CD4-positive, alpha-beta T cell (primary cell): ENCODE measurements at regions not wholly inside any gene's neighbourhood (a gene's known extent, or its start where the extent isn't known, plus 50 kb on each side); places are given as distances from the start of the nearest gene placed in this dataset.

ENCODE experiments used
- ATAC-seq: fragments of 200-7000 bp; cut with Tn5 transposase; one replicate; pipeline ENCODE4 v1.10.0; 2022; ENCODE audit warnings: mild to moderate bottlenecking; ENCODE audit not compliant: poor library complexity
- CTCF ChIA-PET: fragments of 350-600 bp; sonication (Branson Sonifier 250); formaldehyde crosslinking; loops from one replicate; lab custom pipeline; 2021; ENCODE audit warnings: antibody characterized with exemption, inconsistent platforms; lab: Charles Lee
- POLR2A ChIA-PET: fragments of 350-600 bp; sonication (Branson Sonifier 250); formaldehyde crosslinking; loops from one replicate; lab custom pipeline; 2021; ENCODE audit warnings: antibody characterized with exemption, inconsistent platforms; lab: Charles Lee
- DNase-seq, 14 experiments: peaks; one replicate each; pipeline ENCODE4 v3.0.0-alpha.2; 2013 to 2020; ENCODE audit warnings: mixed read lengths in 2 of 14
- H3K27ac ChIP-seq, 2 donors: one replicate each; pipeline versions ENCODE4 v1.5.1 to v1.7.0; 2013; ENCODE audit warnings: low read length in 2 of 2, low read depth in 1 of 2, mild to moderate bottlenecking in 1 of 2
- H3K27me3 ChIP-seq, 2 experiments: 1 replicate in 1 of 2; 2 replicates in 1 of 2; pipeline versions ENCODE4 v1.6.1 to v1.7.0; 2013; ENCODE audit warnings: low read length in 2 of 2, control low read depth in 1 of 2, mild to moderate bottlenecking in 1 of 2, moderate library complexity in 1 of 2; ENCODE audit not compliant: insufficient read depth in 2 of 2, control insufficient read depth in 1 of 2
- H3K36me3 ChIP-seq: one replicate; pipeline ENCODE4 v1.6.1; 2013; ENCODE audit warnings: low read length, control low read depth; ENCODE audit not compliant: insufficient read depth
- H3K4me1 ChIP-seq: one replicate; pipeline ENCODE4 v1.6.1; 2013; ENCODE audit warnings: low read length, control low read depth; ENCODE audit not compliant: insufficient read depth
- H3K4me3 ChIP-seq: one replicate; pipeline ENCODE4 v1.5.1; 2013; ENCODE audit warnings: mild to moderate bottlenecking, low read length, moderate library complexity
- H3K9me3 ChIP-seq, 2 experiments: 1 replicate in 1 of 2; 2 replicates in 1 of 2; pipeline versions ENCODE4 v1.6.1 to v1.7.0; 2013; ENCODE audit warnings: low read length in 2 of 2, mild to moderate bottlenecking in 2 of 2, control low read depth in 1 of 2, moderate library complexity in 1 of 2; ENCODE audit not compliant: control insufficient read depth in 1 of 2, insufficient read depth in 1 of 2
- H3K27ac Mint-ChIP-seq: one replicate; pipeline ENCODE4 v1.8.0; 2020; ENCODE audit warnings: mixed read lengths
- H3K27me3 Mint-ChIP-seq: one replicate; pipeline ENCODE4 v1.8.0; 2021; ENCODE audit warnings: mixed read lengths
- H3K36me3 Mint-ChIP-seq: one replicate; pipeline ENCODE4 v1.8.0; 2021; ENCODE audit warnings: low read depth, mixed read lengths
- H3K4me1 Mint-ChIP-seq: one replicate; pipeline ENCODE4 v1.8.0; 2021; ENCODE audit warnings: low read depth, mixed read lengths
- H3K4me3 Mint-ChIP-seq: one replicate; pipeline ENCODE4 v1.8.0; 2020; ENCODE audit warnings: mild to moderate bottlenecking, mixed read lengths
- H3K9me3 Mint-ChIP-seq: one replicate; pipeline ENCODE4 v1.8.0; 2020; ENCODE audit warnings: mixed read lengths
- CTCF ChIP-seq: fragments of 200-600 bp; IDR thresholded peaks from one replicate; pipeline ENCODE4 v1.8.0; 2022; ENCODE audit warnings: antibody characterized with exemption, mild to moderate bottlenecking
- intact Hi-C, 2 experiments: fragments of 100-400 bp; cut with DNase I in 1 of 2; cut with micrococcal nuclease in 1 of 2; formaldehyde crosslinking; loops; one replicate each; pipeline versions ENCODE4 v1.15.1 to v1.9.0; 2023 to 2025; cut with DNase I, micrococcal nuclease

- TF ChIP-seq CTCF, result no peak
- H3K27me3 ChIP-seq, result no peaks in the 10 kb centered on the region
- Mint-ChIP-seq H3K9me3 (no peaks in the 10 kb centered on the region), H3K4me1 (no peaks in the 10 kb centered on the region), H3K36me3 (no peaks in the 10 kb centered on the region), H3K4me3 (no peak overlapping the region), H3K27me3 (peaks cover 4% of the 10 kb centered on the region), H3K27ac (no peak overlapping the region)
- no peaks in the 10 kb centered on the region for H3K36me3 ChIP-seq
- H3K27ac ChIP-seq, result no peak overlapping the region
- ChIA-PET CTCF (no interaction called here), POLR2A (no interaction called here)
- DNase-seq (no peak), ATAC-seq (no peak)
- H3K9me3 ChIP-seq, result no peaks in the 10 kb centered on the region
- intact Hi-C loops, result no loop called here
- H3K4me1 ChIP-seq, result no peaks in the 10 kb centered on the region
- no peak overlapping the region for H3K4me3 ChIP-seq
These were observed 99.4 kb upstream of the MCHR2 start for GRCh38 chr6:100093405-100093804.

GRCh38 chr6:100088009-100088408 is 94.0 kb upstream of the MCHR2 start:
- no peaks in the 10 kb centered on the region for H3K4me1 Mint-ChIP-seq
- no peak for TF ChIP-seq CTCF
- no peaks in the 10 kb centered on the region for H3K9me3 Mint-ChIP-seq
- H3K36me3 ChIP-seq, result no peaks in the 10 kb centered on the region
- no peak overlapping the region for H3K27ac ChIP-seq
- no peak overlapping the region for H3K27ac Mint-ChIP-seq
- ChIA-PET POLR2A (no interaction called here), CTCF (no interaction called here)
- H3K4me1 ChIP-seq, result no peaks in the 10 kb centered on the region
- H3K9me3 ChIP-seq, result no peaks in the 10 kb centered on the region
- H3K36me3 Mint-ChIP-seq, result no peaks in the 10 kb centered on the region
- intact Hi-C loops, result no loop called here
- no peaks in the 10 kb centered on the region for H3K27me3 ChIP-seq
- no peak overlapping the region for H3K4me3 ChIP-seq
- DNase-seq (no peak), ATAC-seq (no peak)
- no peak overlapping the region for H3K4me3 Mint-ChIP-seq
- no peaks in the 10 kb centered on the region for H3K27me3 Mint-ChIP-seq

- CTCF ChIA-PET, result no interaction called here
These were observed 91.0 kb upstream of the MCHR2 start for GRCh38 chr6:100084991-100085364.

More at GRCh38 chr6:100084991-100085364, 91.0 kb upstream of the MCHR2 start:
- H3K36me3 Mint-ChIP-seq, result no peaks in the 10 kb centered on the region
- H3K4me3 ChIP-seq, result no peak overlapping the region
- no peaks in the 10 kb centered on the region for H3K27me3 ChIP-seq
- DNase-seq, result no peak
- peaks cover 5% of the 10 kb centered on the region for H3K27me3 Mint-ChIP-seq
- H3K9me3 ChIP-seq, result no peaks in the 10 kb centered on the region
- H3K27ac Mint-ChIP-seq, result no peak overlapping the region
- ATAC-seq, result no peak
- no peaks in the 10 kb centered on the region for H3K9me3 Mint-ChIP-seq
- intact Hi-C loops, result no loop called here
- POLR2A ChIA-PET, result no interaction called here
- no peaks in the 10 kb centered on the region for H3K4me1 Mint-ChIP-seq
- no peak overlapping the region for H3K4me3 Mint-ChIP-seq
- no peaks in the 10 kb centered on the region for H3K36me3 ChIP-seq
- no peak for TF ChIP-seq CTCF
- H3K27ac ChIP-seq, result no peak overlapping the region
- H3K4me1 ChIP-seq, result no peaks in the 10 kb centered on the region
